GM19467 (cell line): ENCODE measurements at regions not wholly inside any gene's neighbourhood (a gene's known extent, or its start where the extent isn't known, plus 50 kb on each side); places are given as distances from the start of the nearest gene placed in this dataset.
"Not testable (repeated sequence)": the region's sequence is repeated elsewhere in the genome, so short reads cannot be mapped to it uniquely, and the experiment has no call there.

Source experiments
- ATAC-seq: cut with Tn5 transposase; IDR thresholded peaks from one replicate; pipeline ENCODE4 v1.9.1; 2021; ENCODE audit warnings: mild to moderate bottlenecking, moderate library complexity; ENCODE audit not compliant: unreplicated experiment

DNA sequence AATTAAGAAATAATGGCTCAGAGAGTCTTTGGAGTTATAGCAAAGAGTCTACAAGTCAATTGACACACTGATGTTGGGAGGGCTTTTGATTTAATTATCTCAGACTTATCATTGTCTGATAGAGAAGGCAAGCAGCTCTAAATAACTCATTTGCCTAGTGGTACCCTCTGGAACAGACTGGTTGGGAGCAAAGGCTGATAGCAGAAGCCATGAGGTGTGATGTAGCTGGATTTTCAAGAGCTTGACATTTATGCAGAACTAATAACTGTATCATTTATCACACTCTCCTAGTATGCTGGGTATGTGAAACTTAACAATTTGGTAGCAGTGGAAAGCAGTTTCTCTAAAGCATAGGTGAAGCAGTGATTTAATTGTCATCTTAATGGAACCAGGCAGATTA is 380.6 kb downstream of the TENT5A start:
- no peak for ATAC-seq

DNA sequence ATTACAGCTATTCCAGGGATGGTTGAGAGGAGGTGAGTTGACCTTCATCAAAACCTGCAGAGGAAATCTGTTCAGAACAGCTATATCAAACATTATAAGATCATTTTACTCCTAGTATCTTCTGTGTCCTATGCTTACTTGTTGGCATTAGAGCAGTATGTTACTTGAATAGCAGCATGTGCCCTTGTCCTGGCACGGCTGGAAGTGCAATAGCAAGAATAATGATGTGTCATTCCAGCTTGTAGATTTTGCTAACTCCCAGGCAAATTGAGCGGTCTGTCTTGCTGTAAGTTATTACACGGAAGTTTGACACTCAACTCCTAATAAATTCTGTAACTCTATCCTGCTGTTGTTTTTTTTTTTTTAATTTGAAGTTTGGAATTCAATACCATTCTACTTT is 385.5 kb downstream of the TENT5A start:
- no peak for ATAC-seq

DNA sequence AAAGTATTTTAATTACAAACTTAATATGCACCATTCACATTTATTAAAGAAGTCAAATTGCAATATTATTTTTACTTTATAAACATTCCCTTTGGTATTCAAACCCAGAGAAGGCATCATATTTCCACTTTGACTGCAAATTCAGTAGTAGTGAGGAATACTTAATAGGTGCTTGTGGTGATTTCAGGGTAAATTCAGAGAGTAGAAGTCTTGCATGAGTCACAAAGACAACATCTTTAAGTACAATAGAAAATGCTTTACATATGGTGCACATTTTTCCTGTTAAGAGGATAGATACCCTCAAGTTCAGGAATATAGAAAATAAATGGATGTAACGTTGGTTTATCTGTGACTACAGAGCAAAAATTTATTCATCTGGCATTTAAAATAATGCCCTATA is 390.2 kb downstream of the TENT5A start:
- no peak for ATAC-seq

DNA sequence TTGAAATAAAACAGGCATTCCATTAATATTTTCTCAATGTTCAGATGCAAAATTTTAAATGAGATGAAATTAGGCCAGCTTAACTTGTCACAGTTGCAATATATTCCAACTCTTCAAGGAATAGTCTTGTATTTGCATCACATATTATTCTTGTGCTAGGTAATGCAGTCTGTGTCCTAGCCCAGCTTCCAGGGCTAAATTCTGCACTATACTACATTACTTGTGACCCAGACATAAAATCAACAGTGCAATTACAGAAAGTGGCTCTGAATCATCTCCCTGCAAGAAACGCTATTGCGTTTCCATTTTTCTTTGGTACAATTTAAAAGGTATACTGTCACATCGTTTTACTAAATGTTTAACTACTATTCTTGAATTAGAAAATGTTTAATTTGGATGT is 399.2 kb downstream of the TENT5A start:
- no peak for ATAC-seq

DNA sequence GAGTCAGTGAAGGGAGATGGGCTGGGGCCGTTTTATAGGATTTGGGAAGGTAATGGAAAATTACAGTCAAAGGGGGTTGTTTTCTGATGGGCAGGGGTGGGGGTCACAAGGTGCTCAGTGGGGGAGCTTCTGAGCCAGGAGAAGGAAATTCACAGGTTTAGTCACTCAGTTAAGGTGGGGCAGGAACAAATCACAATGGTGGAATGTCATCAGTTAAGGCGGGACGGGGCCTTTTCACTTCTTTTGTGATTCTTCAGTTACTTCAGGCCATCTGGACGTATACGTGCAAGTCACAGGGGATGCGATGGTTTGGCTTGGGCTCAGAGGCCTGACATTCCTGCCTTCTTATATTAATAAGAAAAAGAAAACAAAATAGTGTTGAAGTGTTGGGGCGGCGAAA is 408.5 kb downstream of the TENT5A start:
- not testable (repeated sequence) for ATAC-seq

DNA sequence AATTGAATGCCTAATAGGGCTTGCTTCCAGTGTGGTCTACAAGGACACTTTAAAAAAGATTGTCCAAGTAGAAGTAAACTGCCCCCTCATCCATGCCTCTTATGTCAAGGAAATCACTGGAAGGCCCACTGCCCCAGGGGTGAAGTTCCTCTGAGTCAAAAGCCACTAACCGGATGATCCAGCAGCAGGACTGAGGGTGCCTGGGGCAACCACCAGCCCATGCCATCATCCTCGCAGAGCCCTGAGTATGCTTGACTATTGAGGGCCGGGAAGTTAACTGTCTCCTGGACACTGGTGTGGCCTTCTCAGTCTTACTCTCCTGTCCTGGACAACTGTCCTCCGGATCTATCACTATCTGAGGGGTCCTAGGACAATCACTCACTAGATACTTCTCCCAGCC is 411.5 kb downstream of the TENT5A start:
- ATAC-seq = no peak

DNA sequence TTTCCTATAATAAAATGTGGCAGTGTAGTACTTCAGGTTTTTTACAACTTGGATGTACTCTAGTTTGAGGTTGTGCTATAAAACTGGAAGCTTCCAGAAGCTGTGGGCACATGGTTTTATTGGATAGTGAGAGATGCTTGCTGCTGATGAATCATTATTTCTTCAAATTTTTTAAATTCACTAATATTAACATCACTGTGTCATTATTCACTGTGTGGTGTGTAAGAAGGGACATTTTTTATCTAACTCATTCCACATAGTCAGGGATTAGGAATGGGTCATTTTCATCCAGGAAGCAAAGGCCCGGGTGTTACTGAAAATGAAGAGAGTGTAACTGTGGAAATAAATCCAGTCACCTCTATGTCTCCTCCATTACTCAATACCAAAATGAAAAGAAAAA is 421.0 kb downstream of the TENT5A start:
- no peak for ATAC-seq

DNA sequence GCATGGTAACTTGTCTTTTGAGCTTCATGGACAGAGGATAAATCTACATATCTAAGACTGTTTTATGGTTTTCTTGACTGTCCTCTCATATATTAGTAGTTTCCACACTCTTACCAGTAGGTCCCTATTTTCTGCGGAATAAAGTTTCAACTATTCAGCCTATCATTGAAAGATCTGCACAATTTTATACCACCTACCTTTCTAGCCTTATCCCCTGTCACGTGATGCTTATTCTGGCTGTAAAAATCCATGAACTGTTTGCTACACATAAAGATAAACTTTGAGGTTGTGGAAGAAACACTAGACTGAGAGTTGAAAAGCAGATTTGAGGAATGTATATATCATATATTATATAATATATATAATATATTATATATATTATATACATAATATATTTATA is 423.8 kb downstream of the TENT5A start:
- no peak for ATAC-seq

DNA sequence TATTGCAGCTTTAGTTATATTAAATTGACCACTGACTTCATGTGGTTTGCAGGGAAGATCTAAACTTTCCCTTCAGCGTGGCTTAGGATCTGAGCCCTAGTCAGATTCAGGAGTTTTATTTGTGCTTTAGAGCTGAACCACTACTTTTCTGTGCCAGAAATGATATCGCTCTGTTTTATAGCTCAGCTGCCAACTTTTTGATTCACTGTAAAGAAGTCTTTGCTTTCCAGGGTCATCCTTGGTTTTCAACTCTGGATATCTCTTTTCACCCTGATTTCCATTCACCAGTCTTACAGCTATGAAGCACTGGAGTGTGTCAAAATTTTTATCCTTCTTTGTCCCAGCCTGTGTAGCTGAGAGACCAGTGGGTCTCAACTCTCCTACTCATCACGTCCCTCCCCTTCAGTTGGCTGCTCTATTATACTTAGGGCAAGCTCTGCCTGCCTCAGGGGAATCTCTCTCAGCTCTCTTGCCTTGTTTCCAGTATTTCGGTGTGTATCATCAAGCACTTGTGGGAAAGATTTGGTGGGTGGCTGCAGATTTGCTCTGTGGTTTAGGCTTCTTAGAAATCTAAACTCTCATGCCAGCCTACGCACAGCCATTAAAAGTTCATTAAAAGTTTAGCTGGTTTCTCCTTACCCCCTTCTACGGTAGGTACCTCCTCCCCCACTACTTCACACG is 425.5 kb downstream of the TENT5A start:
- ATAC-seq = no peak

DNA sequence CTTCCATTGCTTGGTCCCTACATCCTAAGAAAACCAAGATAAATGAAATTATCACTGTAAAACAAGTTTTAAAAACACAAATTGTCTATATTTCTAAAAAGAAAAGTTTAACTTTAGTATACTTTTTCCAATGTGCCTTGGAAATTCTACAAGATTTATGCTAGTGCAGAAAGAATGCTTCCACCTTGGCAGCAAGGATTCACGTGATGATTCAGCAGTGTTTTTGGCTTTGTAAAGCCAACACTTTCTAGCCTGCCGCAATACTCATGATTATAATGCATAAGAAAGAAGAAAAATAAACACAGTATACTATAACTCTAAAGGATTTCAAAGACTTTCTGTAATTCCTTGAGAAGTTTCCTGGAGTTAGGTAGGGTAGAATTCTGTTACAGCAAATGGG is 442.7 kb downstream of the TENT5A start:
- ATAC-seq = no peak

DNA sequence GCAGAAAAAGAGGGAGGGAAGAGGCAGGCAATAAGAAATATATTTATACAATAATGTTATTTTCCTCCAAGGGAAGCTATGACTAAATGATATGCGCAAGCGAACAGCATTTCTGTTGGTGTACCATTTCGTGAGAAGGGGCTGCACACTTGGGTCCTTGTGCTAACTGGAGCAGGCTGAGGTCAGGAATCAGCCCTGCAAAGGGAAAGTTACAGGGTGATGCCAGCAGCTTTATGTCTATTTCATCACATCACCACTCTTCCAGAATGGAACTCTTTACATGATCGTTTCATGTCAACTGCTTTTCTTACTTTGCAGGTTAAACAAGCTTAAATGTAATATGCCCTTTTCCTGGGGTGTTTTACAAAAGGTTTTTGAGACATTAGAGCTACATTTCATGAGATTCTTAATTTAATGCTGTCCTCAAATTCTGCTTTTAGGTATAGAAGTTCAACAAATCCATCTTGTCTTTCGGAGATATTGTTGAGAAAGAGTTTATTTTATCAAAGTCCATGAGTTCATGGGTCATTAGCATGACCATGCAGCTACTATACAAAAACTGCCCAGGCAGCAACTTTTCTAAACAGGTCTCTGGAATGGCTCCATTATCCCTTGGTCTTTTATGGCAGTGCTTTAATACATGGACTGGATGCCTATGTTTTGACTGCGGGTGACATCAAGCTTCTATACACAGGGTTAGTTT is 443.8 kb downstream of the TENT5A start:
- ATAC-seq = no peak

DNA sequence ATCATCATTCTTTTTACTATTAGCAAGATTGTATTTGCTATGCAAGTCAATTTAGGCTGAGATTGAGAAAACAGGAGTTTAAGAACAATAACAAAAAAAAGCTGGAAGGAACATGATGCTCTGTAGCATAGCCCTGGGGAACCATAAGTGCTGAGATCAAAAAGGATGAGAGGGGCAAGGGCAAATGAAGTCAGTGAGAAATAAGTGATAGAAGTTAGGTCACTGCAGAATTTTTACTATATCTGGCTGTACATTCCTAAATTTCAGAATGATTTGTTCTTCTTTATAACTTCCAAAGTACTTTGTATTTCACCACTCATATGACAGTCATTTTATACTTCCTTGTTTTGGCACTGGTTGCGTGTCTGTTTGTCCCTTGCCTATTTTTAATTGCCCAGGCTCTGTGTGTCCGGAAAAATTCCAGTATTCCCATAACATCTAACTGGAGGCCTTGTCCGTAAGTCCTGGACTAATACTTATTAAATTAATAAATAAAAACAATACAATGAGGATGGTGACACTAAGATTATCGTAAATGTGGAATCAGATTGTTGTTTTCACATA is 444.7 kb downstream of the TENT5A start:
- no peak for ATAC-seq

DNA sequence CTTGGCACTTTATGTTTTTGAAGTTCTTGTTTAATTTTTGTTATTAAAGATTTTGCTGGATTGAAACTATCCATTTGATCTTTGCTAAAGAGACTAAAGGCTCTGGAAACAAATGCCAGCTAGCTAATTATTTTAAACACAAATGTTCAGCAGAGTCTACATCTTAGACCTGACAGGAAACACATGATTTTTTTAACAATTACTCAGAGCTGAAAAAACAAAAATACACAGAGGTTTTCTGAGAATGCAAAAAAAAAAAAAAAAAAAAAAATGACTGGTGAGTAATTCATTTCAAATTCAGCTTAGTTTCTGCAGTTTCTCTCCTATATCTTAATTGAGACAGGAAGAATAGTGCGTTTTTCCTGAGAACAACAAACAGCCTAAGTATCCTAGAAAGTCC is 448.0 kb downstream of the TENT5A start:
- no peak for ATAC-seq

DNA sequence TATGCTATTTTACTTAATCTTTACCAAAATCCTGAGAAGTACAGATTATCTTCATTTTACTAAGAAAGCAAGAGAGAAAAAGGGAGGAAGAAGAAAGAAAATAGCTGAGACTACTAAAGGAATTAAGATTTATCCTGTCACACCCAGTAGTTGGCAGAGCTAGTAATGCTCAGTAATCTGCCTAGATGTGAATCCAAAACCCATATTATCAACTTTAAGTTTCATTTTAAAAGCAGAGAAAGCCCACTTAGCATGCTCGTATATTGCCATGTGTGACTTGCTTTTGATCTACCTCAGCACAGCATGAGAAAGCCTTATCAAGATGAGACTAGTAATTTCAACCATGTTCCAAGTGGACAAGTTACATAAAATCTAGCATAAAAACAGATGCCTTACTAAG is 451.5 kb downstream of the TENT5A start:
- ATAC-seq = no peak

DNA sequence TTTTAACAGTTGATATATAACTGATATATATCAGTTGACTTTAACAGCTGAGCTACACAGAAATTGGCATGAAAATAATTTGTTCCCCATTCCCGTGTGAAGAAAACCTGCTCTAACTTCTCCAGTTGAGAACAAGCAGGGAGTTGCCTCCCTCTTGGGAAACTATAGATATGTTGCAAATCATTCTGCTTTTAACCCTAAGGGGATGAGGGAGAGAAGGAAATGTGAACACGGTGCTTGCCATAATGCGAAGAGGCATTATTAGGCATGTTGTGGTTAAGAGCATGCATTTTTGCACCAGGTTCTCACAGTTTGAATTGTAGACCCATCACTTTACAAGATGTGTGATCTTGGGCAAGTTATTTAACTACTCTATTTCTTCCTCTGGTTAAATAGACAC is 453.7 kb downstream of the TENT5A start:
- ATAC-seq = no peak

DNA sequence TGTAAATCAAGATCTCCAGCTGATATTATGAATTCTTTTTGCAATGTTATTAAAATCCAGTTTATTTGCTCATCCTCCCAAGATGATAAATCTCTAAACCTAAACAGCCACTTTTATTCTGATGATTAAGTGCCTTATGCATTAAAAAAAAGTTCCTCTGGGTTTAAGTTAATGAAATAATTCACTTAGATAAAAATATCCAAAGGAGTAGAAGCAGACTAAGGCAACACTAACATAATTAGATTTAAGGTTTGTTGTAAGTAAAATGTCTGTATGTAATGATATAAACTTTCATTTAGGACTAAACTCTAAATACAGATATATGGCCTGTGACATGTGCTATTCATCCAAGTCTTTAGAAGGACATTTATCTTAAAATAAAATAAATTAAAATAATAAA is 457.2 kb downstream of the TENT5A start:
- no peak for ATAC-seq

DNA sequence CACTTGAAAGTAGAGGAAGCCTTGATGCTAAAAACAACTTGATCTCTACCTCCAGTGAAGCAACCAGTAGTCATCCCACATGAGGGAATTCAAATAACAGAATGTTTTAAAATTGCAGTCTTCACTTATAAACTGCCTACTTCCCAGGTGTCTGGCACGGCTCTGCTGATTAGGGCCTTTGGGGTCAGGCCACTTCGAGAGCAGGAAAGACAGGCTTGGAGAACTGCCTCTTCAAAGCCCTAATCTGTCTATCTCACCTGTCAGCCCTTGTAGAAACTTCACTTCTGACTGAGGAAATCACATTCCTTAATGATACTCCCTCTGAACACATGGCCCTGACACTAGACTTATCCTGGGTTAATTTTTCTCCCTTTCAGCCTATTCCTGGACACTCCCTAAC is 458.6 kb downstream of the TENT5A start:
- no peak for ATAC-seq

DNA sequence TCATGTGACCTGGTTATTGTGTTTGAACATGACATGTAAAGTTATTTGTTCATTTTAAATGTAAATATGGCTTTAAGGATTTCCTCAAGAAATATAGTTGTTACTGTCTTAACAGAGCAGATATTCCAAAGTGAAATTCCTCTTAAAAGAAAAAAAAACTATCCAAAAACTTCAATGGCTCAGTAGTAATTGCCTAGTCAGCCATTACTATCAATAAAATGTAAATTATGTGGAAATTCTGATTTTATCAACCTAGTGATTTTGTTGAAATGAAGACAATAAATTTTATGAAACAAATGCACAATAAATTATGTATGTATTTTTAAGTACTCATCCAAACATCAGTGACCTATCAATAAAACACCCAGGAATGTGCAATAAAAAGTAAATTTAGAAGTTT is 463.3 kb downstream of the TENT5A start:
- ATAC-seq = no peak

DNA sequence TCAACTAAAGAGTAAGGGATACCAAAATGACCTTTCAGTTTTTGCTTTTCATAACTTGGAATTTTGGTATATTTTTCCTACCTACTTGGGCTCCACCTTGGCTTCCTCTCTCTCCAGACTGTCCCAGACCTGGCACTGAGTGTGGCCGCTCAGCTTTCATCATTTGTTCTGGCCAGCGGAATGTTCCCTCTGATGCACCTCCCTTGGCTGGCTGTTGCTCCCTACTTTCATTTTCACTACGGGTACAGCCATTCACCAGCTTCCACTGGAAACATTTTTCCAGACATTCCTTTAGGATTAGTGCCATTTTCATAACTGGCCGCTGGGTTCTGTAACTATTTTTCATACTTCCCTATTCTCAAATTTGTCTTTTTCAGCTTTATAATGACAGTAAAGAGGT is 487.4 kb downstream of the TENT5A start:
- ATAC-seq = no peak

DNA sequence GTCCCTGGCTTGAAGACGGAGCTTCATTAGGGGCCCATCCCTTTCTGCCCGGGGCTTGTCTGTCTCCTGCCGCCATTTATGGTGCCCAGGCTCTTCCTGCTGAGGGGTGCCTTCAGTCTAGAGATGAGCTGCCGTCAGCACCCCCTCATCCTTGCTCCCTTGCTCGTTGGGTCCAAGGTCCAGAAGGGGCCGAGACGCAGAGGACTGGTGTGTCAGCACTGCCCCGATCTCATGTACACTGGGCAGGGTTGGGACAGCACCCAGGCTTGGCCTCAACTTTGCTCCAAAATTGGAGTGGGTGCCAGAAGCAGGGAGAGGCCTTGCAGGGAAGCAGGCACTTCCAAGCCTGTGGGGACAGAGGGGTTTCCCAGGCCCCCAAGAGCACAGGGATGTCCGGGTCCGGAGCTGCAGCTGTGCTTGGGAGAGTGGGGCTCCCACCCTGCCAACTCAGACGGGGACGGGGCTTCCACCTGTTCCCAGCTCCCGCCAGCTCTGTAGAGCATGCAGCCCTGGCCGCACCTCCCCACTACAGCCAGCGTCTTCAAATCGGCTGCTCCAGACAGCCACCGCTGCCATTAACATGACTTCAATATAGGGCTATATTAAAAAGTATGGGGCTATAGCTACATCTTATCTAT is 488.8 kb downstream of the TENT5A start:
- no peak for ATAC-seq

DNA sequence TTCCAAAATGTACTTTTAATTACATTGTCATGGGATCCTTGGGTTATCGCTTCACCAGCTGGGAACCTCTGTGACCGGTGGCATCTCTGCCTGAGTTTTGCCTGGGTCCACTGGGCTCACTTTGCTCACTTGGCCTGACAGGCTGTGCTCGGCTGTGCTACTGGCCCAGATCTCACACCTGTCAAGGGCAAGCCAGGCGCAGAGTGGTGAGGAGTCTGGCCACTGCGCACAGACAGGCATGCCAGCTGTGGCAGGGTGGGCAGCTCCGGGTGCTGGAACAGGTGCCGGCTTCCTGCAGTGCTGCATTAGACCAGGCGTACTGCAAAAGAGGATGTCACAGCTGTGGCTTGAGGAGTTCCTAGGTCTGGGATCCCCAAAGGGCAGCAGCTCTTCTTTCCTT is 489.8 kb downstream of the TENT5A start:
- ATAC-seq = no peak

DNA sequence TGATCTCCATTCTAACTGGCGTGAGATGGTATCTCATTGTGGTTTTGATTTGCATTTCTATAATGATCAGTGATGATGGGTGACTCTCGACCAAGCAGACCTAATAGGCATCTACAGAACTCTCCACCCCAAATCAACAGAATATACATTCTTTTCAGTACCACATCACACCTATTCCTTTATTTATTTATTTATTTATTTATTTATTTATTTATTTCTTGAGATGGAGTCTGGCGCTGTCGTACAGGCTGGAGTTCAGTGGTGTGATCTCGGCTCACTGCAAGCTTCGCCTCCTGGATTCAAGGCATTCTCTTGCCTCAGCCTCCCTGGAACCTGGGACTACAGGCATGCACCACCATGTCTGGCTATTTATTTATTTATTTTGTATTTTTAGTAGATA is 496.3 kb downstream of the TENT5A start:
- not testable (repeated sequence) for ATAC-seq
